ENCODE measurements at regions not wholly inside any gene's neighbourhood (a gene's known extent, or its start where the extent isn't known, plus 50 kb on each side); places are given as distances from the start of the nearest gene placed in this dataset.
"Not testable (repeated sequence)": the region's sequence is repeated elsewhere in the genome, so short reads cannot be mapped to it uniquely, and the experiment has no call there.

GRCh38 chr3:98701071-98701675 is 62.0 kb upstream of the ST3GAL6 start:
- no peak for DNase-seq (ENCODE audit: extremely low read depth, low read depth, low spot score)

- no peak for DNase-seq (ENCODE audit: extremely low read depth, low read depth, low spot score)
These were observed 61.0 kb upstream of the ST3GAL6 start for GRCh38 chr3:98702166-98702565.

GRCh38 chr3:98705212-98705611 is 57.9 kb upstream of the ST3GAL6 start:
- no peak for DNase-seq (ENCODE audit: extremely low read depth, low read depth, low spot score)

- DNase-seq (ENCODE audit: extremely low read depth, low read depth, low spot score), result no peak
These were observed 57.4 kb upstream of the ST3GAL6 start for GRCh38 chr3:98705694-98706093.

- DNase-seq (ENCODE audit: extremely low read depth, low read depth, low spot score), result not testable (repeated sequence)
These were observed 54.5 kb upstream of the ST3GAL6 start for GRCh38 chr3:98708681-98709080.

GRCh38 chr3:98709441-98709840 is 53.7 kb upstream of the ST3GAL6 start:
- DNase-seq (ENCODE audit: extremely low read depth, low read depth, low spot score), result no peak

- DNase-seq (ENCODE audit: extremely low read depth, low read depth, low spot score), result no peak
These were observed 53.0 kb upstream of the ST3GAL6 start for GRCh38 chr3:98710067-98710659.

GRCh38 chr3:98711426-98711825 is 51.7 kb upstream of the ST3GAL6 start:
- no peak for DNase-seq (ENCODE audit: extremely low read depth, low read depth, low spot score)

GRCh38 chr3:98712726-98713125 is 50.4 kb upstream of the ST3GAL6 start:
- no peak for DNase-seq (ENCODE audit: extremely low read depth, low read depth, low spot score)

GRCh38 chr3:98713332-98713731 is 49.8 kb upstream of the ST3GAL6 start:
- not testable (repeated sequence) for DNase-seq (ENCODE audit: extremely low read depth, low read depth, low spot score)

Measured in glomerular endothelial cell (primary cell).